ENCODE measurements at regions not wholly inside any gene's neighbourhood (a gene's known extent, or its start where the extent isn't known, plus 50 kb on each side); places are given as distances from the start of the nearest gene placed in this dataset.

GRCh38 chr17:65456368-65457151, 104.9 kb downstream of the AXIN2 start:
- H3K4me3 ChIP-seq (ENCODE audit: low read depth, low read length) = no peak overlapping the region
- TF ChIP-seq CTCF (IDR thresholded peaks at IDR 0.05; ENCODE audit: low read depth, low read length, missing control alignments) = no peak
- no peak for DNase-seq (ENCODE audit: low read depth)

GRCh38 chr17:65455972-65456343, 105.5 kb downstream of the AXIN2 start:
- DNase-seq (ENCODE audit: low read depth) = no peak
- no peak overlapping the region for H3K4me3 ChIP-seq (ENCODE audit: low read depth, low read length)
- no peak for TF ChIP-seq CTCF (IDR thresholded peaks at IDR 0.05; ENCODE audit: low read depth, low read length, missing control alignments)

DNA sequence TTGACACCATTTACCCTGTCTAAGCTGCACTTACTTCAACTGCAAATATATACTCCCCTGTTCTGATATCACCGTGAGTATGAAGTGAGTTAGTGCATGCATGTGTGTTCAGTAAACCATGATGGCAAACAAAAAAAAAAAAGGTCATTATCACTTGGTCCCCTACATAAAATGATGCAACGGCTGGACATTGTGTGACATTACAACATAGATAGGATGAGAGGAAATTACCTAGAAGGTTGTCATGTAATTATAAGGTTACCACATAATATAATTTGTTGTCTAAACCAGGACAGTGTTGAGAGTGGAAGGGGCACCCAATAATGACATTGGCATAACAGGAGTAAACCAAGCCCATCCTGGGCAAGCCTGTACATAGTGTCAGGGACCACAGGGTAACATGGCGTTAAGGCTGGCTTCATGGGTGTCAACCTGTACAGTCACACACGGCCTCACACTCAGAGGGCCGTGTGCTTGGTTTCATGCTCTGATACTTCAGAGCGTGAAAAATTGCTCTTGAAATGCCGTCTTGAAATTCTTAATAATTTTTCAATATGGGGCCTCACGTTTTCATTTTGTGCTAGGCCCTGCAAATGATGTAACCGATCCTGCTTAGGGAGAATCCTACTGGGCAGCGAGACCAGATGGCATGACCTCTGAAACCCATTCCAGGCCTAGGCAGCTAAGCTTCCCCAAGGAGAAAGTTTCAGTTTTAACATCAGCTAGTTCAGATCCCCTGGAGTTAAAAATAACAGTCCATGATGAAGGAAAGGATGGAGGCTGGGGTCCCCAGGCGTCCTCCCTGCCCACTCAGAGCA, 106.1 kb downstream of the AXIN2 start:
- no peak overlapping the region for H3K4me3 ChIP-seq (ENCODE audit: low read depth, low read length)
- DNase-seq (ENCODE audit: low read depth) = no peak
- no peak for TF ChIP-seq CTCF (IDR thresholded peaks at IDR 0.05; ENCODE audit: low read depth, low read length, missing control alignments)

- no peak for TF ChIP-seq CTCF (IDR thresholded peaks at IDR 0.05; ENCODE audit: low read depth, low read length, missing control alignments)
- no peak for DNase-seq (ENCODE audit: low read depth)
- no peak overlapping the region for H3K4me3 ChIP-seq (ENCODE audit: low read depth, low read length)
Measured at GRCh38 chr17:65453204-65453931, 108.1 kb downstream of the AXIN2 start.

GRCh38 chr17:65449495-65449894, 112.0 kb downstream of the AXIN2 start:
- no peak for TF ChIP-seq CTCF (IDR thresholded peaks at IDR 0.05; ENCODE audit: low read depth, low read length, missing control alignments)
- no peak for DNase-seq (ENCODE audit: low read depth)
- no peak overlapping the region for H3K4me3 ChIP-seq (ENCODE audit: low read depth, low read length)

DNA sequence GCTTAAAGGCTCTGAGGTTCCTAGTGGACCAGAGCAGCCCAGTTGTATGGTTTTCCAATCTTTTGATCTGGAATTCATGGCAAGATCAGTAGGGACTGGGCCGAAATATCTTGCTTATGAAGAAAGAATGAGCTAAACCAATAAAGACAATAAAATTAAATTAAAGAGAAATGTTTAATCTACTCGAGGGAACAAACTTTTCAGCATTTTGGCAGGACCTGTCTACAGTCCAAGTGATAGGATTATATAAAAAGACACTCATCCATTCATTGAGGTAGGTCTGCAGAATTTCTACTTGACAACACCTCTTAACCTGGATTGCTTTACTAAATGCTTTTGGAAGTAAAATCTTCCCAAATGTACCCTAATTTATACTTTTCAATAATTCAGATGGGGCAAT, 113.6 kb downstream of the AXIN2 start:
- H3K4me3 ChIP-seq (ENCODE audit: low read depth, low read length) = no peak overlapping the region
- no peak for TF ChIP-seq CTCF (IDR thresholded peaks at IDR 0.05; ENCODE audit: low read depth, low read length, missing control alignments)
- DNase-seq (ENCODE audit: low read depth) = no peak

All from GM12864 (cell line).